Epidermal melanocyte (primary cell): ENCODE measurements at regions not wholly inside any gene's neighbourhood (a gene's known extent, or its start where the extent isn't known, plus 50 kb on each side); places are given as distances from the start of the nearest gene placed in this dataset.

Experiments used
- DNase-seq: peaks from one replicate; pipeline ENCODE4 v3.0.0; 2011; ENCODE audit warnings: low spot score; ENCODE audit not compliant: insufficient read length

- DNase-seq = no peak
Observed at GRCh38 chr12:107547389-107547788, 138.2 kb upstream of the PWP1 start.

- no peak for DNase-seq
Observed at GRCh38 chr12:107549651-107550480, 135.7 kb upstream of the PWP1 start.

- no peak for DNase-seq
Observed at GRCh38 chr12:107551434-107551833, 134.2 kb upstream of the PWP1 start.

GRCh38 chr12:107552263-107552662 is 133.3 kb upstream of the PWP1 start:
- no peak for DNase-seq

- DNase-seq = no peak
Observed at GRCh38 chr12:107553211-107553765, 132.3 kb upstream of the PWP1 start.

- no peak for DNase-seq
Observed at GRCh38 chr12:107554941-107555340, 130.7 kb upstream of the PWP1 start.

GRCh38 chr12:107557026-107557425 is 128.6 kb upstream of the PWP1 start:
- no peak for DNase-seq

GRCh38 chr12:107557589-107558100 is 128.0 kb upstream of the PWP1 start:
- no peak for DNase-seq

- no peak for DNase-seq
Observed at GRCh38 chr12:107558141-107558815, 127.3 kb upstream of the PWP1 start.

- no peak for DNase-seq
Observed at GRCh38 chr12:107558816-107559382, 126.7 kb upstream of the PWP1 start.

GRCh38 chr12:107560165-107560898 is 125.3 kb upstream of the PWP1 start:
- no peak for DNase-seq

GRCh38 chr12:107560899-107561285 is 124.7 kb upstream of the PWP1 start:
- no peak for DNase-seq

GRCh38 chr12:107564946-107565345 is 120.7 kb upstream of the PWP1 start:
- no peak for DNase-seq

GRCh38 chr12:107565551-107565950 is 120.0 kb upstream of the PWP1 start:
- no peak for DNase-seq

GRCh38 chr12:107567876-107568619 is 117.6 kb upstream of the PWP1 start:
- no peak for DNase-seq

GRCh38 chr12:107568718-107569117 is 116.9 kb upstream of the PWP1 start:
- DNase-seq = no peak

GRCh38 chr12:107570721-107571120 is 114.9 kb upstream of the PWP1 start:
- no peak for DNase-seq

GRCh38 chr12:107571492-107571891 is 114.1 kb upstream of the PWP1 start:
- DNase-seq = no peak

- DNase-seq = no peak
Observed at GRCh38 chr12:107574691-107575090, 110.9 kb upstream of the PWP1 start.

- DNase-seq = no peak
Observed at GRCh38 chr12:107580750-107581618, 104.6 kb upstream of the PWP1 start.
